T-helper 17 cell (primary cell): ENCODE measurements at regions not wholly inside any gene's neighbourhood (a gene's known extent, or its start where the extent isn't known, plus 50 kb on each side); places are given as distances from the start of the nearest gene placed in this dataset.
"Not testable (repeated sequence)": the region's sequence is repeated elsewhere in the genome, so short reads cannot be mapped to it uniquely, and the experiment has no call there.

Experiments used
- ATAC-seq: fragments of 150-1000 bp; cut with Tn5 transposase; 2 replicates; pipeline ENCODE4 v1.10.0; 2021; ENCODE audit warnings: mild to moderate bottlenecking, moderate library complexity
- DNase-seq, 3 donors: peaks; one replicate each; pipeline versions ENCODE4 v3.0.0 to v3.0.0-alpha.2; 2020 to 2021
- H3K9me3 ChIP-seq: one replicate; pipeline ENCODE4 v1.7.0; 2013; ENCODE audit warnings: low read length, mild to moderate bottlenecking; ENCODE audit not compliant: control insufficient read depth, poor library complexity, severe bottlenecking
- H3K27ac Mint-ChIP-seq: one replicate; pipeline ENCODE4 v1.8.0; 2022; ENCODE audit warnings: mild to moderate bottlenecking, moderate library complexity, mixed read lengths
- H3K27me3 Mint-ChIP-seq: one replicate; pipeline ENCODE4 v1.8.0; 2022; ENCODE audit warnings: mixed read lengths
- H3K36me3 Mint-ChIP-seq: one replicate; pipeline ENCODE4 v1.8.0; 2022; ENCODE audit warnings: low read depth, mixed read lengths
- H3K4me1 Mint-ChIP-seq: one replicate; pipeline ENCODE4 v1.8.0; 2022; ENCODE audit warnings: mild to moderate bottlenecking, mixed read lengths
- H3K4me3 Mint-ChIP-seq: one replicate; pipeline ENCODE4 v1.8.0; 2022; ENCODE audit warnings: mild to moderate bottlenecking, moderate library complexity, mixed read lengths

GRCh38 chr10:63675171-63675570, 154.0 kb downstream of the REEP3 start:
- Mint-ChIP-seq H3K36me3 (no peaks in the 10 kb centered on the region), H3K4me3 (no peak overlapping the region), H3K4me1 (peaks cover 9% of the 10 kb centered on the region), H3K27ac (no peak overlapping the region), H3K27me3 (peaks cover 16% of the 10 kb centered on the region)
- no peak for DNase-seq
- no peaks in the 10 kb centered on the region for H3K9me3 ChIP-seq
- no peak for ATAC-seq

GRCh38 chr10:63677001-63677400, 155.8 kb downstream of the REEP3 start:
- H3K9me3 ChIP-seq = no peaks in the 10 kb centered on the region
- Mint-ChIP-seq H3K27me3 (peaks cover 7% of the 10 kb centered on the region), H3K4me3 (no peak overlapping the region), H3K27ac (no peak overlapping the region), H3K36me3 (no peaks in the 10 kb centered on the region), H3K4me1 (peaks cover 2% of the 10 kb centered on the region)
- no peak for DNase-seq
- ATAC-seq = no peak

- H3K4me1 Mint-ChIP-seq = peaks cover 12% of the 10 kb centered on the region
- not testable (repeated sequence) for H3K27me3 Mint-ChIP-seq, H3K27ac Mint-ChIP-seq, ATAC-seq, DNase-seq, H3K36me3 Mint-ChIP-seq, H3K4me3 Mint-ChIP-seq, H3K9me3 ChIP-seq
These were observed 159.3 kb downstream of the REEP3 start for GRCh38 chr10:63680545-63680944.

- H3K27me3 Mint-ChIP-seq = peaks cover 9% of the 10 kb centered on the region
- no peak for ATAC-seq
- H3K4me3 Mint-ChIP-seq = no peak overlapping the region
- DNase-seq = no peak
- no peaks in the 10 kb centered on the region for H3K9me3 ChIP-seq
- peaks cover 2% of the 10 kb centered on the region for H3K36me3 Mint-ChIP-seq
- H3K27ac Mint-ChIP-seq = no peak overlapping the region
- peaks cover 12% of the 10 kb centered on the region for H3K4me1 Mint-ChIP-seq
These were observed 160.9 kb downstream of the REEP3 start for GRCh38 chr10:63681993-63682697.

GRCh38 chr10:63682698-63683052, 161.5 kb downstream of the REEP3 start:
- H3K4me1 Mint-ChIP-seq = peaks cover 12% of the 10 kb centered on the region
- H3K4me3 Mint-ChIP-seq, H3K36me3 Mint-ChIP-seq, ATAC-seq, DNase-seq, H3K27ac Mint-ChIP-seq, H3K9me3 ChIP-seq: not testable (repeated sequence)
- H3K27me3 Mint-ChIP-seq = peaks cover 14% of the 10 kb centered on the region

GRCh38 chr10:63683223-63683622, 162.0 kb downstream of the REEP3 start:
- Mint-ChIP-seq H3K36me3 (peaks cover 2% of the 10 kb centered on the region), H3K4me3 (no peak overlapping the region), H3K27ac (no peak overlapping the region), H3K27me3 (peaks cover 19% of the 10 kb centered on the region), H3K4me1 (peaks cover 10% of the 10 kb centered on the region)
- ATAC-seq = no peak
- no peak for DNase-seq
- no peaks in the 10 kb centered on the region for H3K9me3 ChIP-seq

GRCh38 chr10:63683686-63684085, 162.5 kb downstream of the REEP3 start:
- ATAC-seq (no peak), DNase-seq (no peak)
- Mint-ChIP-seq H3K27ac (no peak overlapping the region), H3K36me3 (peaks cover 2% of the 10 kb centered on the region), H3K4me3 (no peak overlapping the region), H3K4me1 (peaks cover 10% of the 10 kb centered on the region), H3K27me3 (peaks cover 19% of the 10 kb centered on the region)
- no peaks in the 10 kb centered on the region for H3K9me3 ChIP-seq

GRCh38 chr10:63684257-63684936, 163.2 kb downstream of the REEP3 start:
- H3K36me3 Mint-ChIP-seq = peaks cover 2% of the 10 kb centered on the region
- H3K4me3 Mint-ChIP-seq = no peak overlapping the region
- peaks cover 10% of the 10 kb centered on the region for H3K4me1 Mint-ChIP-seq
- H3K27me3 Mint-ChIP-seq = peaks cover 19% of the 10 kb centered on the region
- no peak for ATAC-seq
- DNase-seq = no peak
- no peak overlapping the region for H3K27ac Mint-ChIP-seq
- H3K9me3 ChIP-seq = no peaks in the 10 kb centered on the region

- H3K27me3 Mint-ChIP-seq = peaks cover 19% of the 10 kb centered on the region
- no peak for ATAC-seq
- peaks cover 2% of the 10 kb centered on the region for H3K4me1 Mint-ChIP-seq
- H3K36me3 Mint-ChIP-seq = peaks cover 2% of the 10 kb centered on the region
- no peak overlapping the region for H3K4me3 Mint-ChIP-seq
- DNase-seq = no peak
- H3K9me3 ChIP-seq = no peaks in the 10 kb centered on the region
- H3K27ac Mint-ChIP-seq = no peak overlapping the region
These were observed 168.6 kb downstream of the REEP3 start for GRCh38 chr10:63689768-63690167.

GRCh38 chr10:63692220-63692896, 171.2 kb downstream of the REEP3 start:
- H3K36me3 Mint-ChIP-seq = no peaks in the 10 kb centered on the region
- no peaks in the 10 kb centered on the region for H3K9me3 ChIP-seq
- peaks cover 21% of the 10 kb centered on the region for H3K27me3 Mint-ChIP-seq
- H3K27ac Mint-ChIP-seq = no peak overlapping the region
- no peak for ATAC-seq
- no peak overlapping the region for H3K4me3 Mint-ChIP-seq
- peaks cover 4% of the 10 kb centered on the region for H3K4me1 Mint-ChIP-seq
- DNase-seq = no peak

- not testable (repeated sequence) for H3K9me3 ChIP-seq, H3K36me3 Mint-ChIP-seq, H3K4me3 Mint-ChIP-seq, H3K27ac Mint-ChIP-seq, DNase-seq, ATAC-seq, H3K4me1 Mint-ChIP-seq
- peaks cover 14% of the 10 kb centered on the region for H3K27me3 Mint-ChIP-seq
These were observed 171.8 kb downstream of the REEP3 start for GRCh38 chr10:63693021-63693420.

- H3K4me1 Mint-ChIP-seq = peaks cover 11% of the 10 kb centered on the region
- H3K27me3 Mint-ChIP-seq = peaks cover 13% of the 10 kb centered on the region
- DNase-seq (no peak), ATAC-seq (no peak)
- H3K4me3 Mint-ChIP-seq = no peak overlapping the region
- no peaks in the 10 kb centered on the region for H3K36me3 Mint-ChIP-seq
- H3K9me3 ChIP-seq = no peaks in the 10 kb centered on the region
- no peak overlapping the region for H3K27ac Mint-ChIP-seq
These were observed 175.0 kb downstream of the REEP3 start for GRCh38 chr10:63696205-63696604.

- H3K9me3 ChIP-seq = no peaks in the 10 kb centered on the region
- ATAC-seq (no peak), DNase-seq (no peak)
- Mint-ChIP-seq H3K27me3 (peaks cover 13% of the 10 kb centered on the region), H3K36me3 (no peaks in the 10 kb centered on the region), H3K4me3 (no peak overlapping the region), H3K4me1 (peaks cover 11% of the 10 kb centered on the region), H3K27ac (no peak overlapping the region)
These were observed 177.0 kb downstream of the REEP3 start for GRCh38 chr10:63697956-63698786.
